ENCODE measurements at regions not wholly inside any gene's neighbourhood (a gene's known extent, or its start where the extent isn't known, plus 50 kb on each side); places are given as distances from the start of the nearest gene placed in this dataset.

DNA sequence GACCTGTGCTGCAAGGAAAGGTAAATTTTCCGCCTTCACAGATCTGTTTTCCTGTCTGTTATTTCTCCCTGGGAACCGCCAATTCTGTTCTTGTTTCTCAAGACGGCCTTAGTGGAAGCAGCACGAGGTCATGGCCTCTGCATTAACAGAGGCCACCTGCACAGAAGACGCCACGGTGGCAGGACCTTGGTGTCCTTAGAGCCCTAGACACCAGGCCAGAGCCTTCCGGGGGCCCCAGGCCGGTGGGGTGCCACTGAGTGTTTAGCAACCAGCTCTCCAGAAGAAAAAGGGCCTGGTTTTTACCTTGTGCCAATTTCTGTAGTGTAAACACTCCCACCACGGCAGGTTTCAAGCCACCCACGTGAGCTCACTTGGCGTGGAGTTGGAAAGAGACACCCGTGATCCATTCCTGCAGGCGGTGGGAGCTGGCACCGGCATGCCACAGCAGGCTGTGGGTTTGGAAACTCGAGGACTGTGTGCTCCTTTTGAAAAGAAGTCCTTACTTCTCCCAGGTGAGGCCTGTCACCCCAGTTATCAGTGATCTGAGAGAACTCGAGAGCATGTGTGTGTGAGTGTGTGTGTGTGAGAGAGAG, 103.9 kb upstream of the HDAC4 start:
- TF ChIP-seq, protein P1, sequence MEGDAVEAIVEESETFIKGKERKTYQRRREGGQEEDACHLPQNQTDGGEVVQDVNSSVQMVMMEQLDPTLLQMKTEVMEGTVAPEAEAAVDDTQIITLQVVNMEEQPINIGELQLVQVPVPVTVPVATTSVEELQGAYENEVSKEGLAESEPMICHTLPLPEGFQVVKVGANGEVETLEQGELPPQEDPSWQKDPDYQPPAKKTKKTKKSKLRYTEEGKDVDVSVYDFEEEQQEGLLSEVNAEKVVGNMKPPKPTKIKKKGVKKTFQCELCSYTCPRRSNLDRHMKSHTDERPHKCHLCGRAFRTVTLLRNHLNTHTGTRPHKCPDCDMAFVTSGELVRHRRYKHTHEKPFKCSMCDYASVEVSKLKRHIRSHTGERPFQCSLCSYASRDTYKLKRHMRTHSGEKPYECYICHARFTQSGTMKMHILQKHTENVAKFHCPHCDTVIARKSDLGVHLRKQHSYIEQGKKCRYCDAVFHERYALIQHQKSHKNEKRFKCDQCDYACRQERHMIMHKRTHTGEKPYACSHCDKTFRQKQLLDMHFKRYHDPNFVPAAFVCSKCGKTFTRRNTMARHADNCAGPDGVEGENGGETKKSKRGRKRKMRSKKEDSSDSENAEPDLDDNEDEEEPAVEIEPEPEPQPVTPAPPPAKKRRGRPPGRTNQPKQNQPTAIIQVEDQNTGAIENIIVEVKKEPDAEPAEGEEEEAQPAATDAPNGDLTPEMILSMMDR (optimal IDR thresholded peaks at IDR 0.05 in 1 of 3, IDR thresholded peaks at IDR 0.05 in 1 of 3, conservative IDR thresholded peaks at IDR 0.05 in 1 of 3; ENCODE audit: extremely low read depth in 1 of 3, insufficient read depth in 2 of 3, low read length in 3 of 3) = no peak
- TF ChIP-seq EZH2 (IDR thresholded peaks at IDR 0.05; ENCODE audit: low read length) = no peak
- Histone ChIP-seq H3K27me3 (ENCODE audit: control insufficient read depth, extremely low read depth, insufficient read depth, low read length) (no peaks in the 10 kb centered on the region), H3K9me3 (ENCODE audit: control insufficient read depth, low read depth, low read length) (no peaks in the 10 kb centered on the region), H3K4me1 (ENCODE audit: control insufficient read depth, extremely low read depth, insufficient read depth, low read length) (no peaks in the 10 kb centered on the region), H2AFZ (ENCODE audit: control insufficient read depth, low read length) (no peak overlapping the region), H3K36me3 (ENCODE audit: control insufficient read depth in 2 of 2, extremely low read depth in 1 of 2, insufficient read depth in 2 of 2, low read length in 2 of 2) (no peaks in the 10 kb centered on the region), H3K9me1 (ENCODE audit: control insufficient read depth, extremely low read depth, insufficient read depth, low read length) (no peaks in the 10 kb centered on the region), H4K20me1 (ENCODE audit: control insufficient read depth, extremely low read depth, insufficient read depth, low read length) (no peaks in the 10 kb centered on the region), H3K4me2 (ENCODE audit: control insufficient read depth, extremely low read depth, insufficient read depth, low read depth, low read length) (no peak overlapping the region), H3K9ac (ENCODE audit: control insufficient read depth, extremely low read depth, insufficient read depth, low read length) (no peak overlapping the region), H3K79me2 (ENCODE audit: control insufficient read depth, insufficient read depth, low read length) (no peaks in the 10 kb centered on the region), H3K4me3 (ENCODE audit: control insufficient read depth in 2 of 3, extremely low read depth in 1 of 3, insufficient read depth in 2 of 3, low read depth in 1 of 3, low read length in 3 of 3) (no peak overlapping the region), H3K27ac (ENCODE audit: control insufficient read depth, insufficient read depth, low read length) (no peak overlapping the region)
- dilution Hi-C loops (cut with MboI; ENCODE audit: extremely low pct_ligation_motif_present, low sequenced_read_pairs) = no loop called here
- DNase-seq (ENCODE audit: low read depth, low spot score) (no peak), FAIRE-seq (no peak)

DNA sequence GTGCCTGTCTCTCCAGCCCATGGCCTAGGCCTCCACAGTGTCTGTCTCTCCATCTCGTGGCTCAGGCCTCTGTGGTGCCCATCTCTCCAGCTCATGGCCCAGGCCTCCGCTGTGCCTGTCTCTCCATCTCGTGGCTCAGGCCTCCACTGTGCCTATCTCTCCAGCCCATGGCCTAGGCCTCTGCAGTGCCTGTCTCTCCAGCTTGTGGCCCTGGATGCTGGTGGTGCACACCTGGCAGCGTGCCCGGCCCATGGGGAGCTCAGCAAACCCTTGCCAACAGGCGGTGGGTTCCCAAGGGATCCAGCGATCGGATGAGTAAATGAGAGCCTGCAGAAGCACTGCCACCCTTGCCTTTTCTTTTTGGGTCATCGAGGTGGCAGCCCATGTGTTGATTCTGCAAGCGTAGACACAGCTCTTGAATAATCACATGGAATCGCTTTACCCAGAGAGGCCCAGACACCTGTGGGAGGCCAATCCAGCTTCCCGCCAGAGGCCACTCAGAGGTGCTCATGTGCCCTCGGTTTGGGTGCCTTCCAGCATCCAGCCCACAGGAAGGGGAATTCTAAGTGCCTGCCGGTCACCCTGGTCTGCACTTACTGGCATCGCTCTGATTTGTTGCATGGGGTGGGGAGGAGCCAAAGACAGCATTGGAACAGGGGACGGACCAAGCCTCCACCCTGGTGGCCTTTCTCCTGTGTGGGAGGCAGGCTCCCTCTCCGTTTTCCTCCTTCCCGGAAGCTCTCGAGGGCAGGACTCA, 101.8 kb upstream of the HDAC4 start:
- FAIRE-seq = no peak
- no peak overlapping the region for H3K4me3 ChIP-seq (ENCODE audit: control insufficient read depth in 2 of 3, extremely low read depth in 1 of 3, insufficient read depth in 2 of 3, low read depth in 1 of 3, low read length in 3 of 3)
- dilution Hi-C loops (cut with MboI; ENCODE audit: extremely low pct_ligation_motif_present, low sequenced_read_pairs) = no loop called here

More for the DNA sequence above, 101.8 kb upstream of the HDAC4 start:
- Histone ChIP-seq H3K36me3 (ENCODE audit: control insufficient read depth in 2 of 2, extremely low read depth in 1 of 2, insufficient read depth in 2 of 2, low read length in 2 of 2) (no peaks in the 10 kb centered on the region), H3K9me1 (ENCODE audit: control insufficient read depth, extremely low read depth, insufficient read depth, low read length) (no peaks in the 10 kb centered on the region), H3K9me3 (ENCODE audit: control insufficient read depth, low read depth, low read length) (no peaks in the 10 kb centered on the region), H2AFZ (ENCODE audit: control insufficient read depth, low read length) (no peak overlapping the region), H3K27ac (ENCODE audit: control insufficient read depth, insufficient read depth, low read length) (no peak overlapping the region), H4K20me1 (ENCODE audit: control insufficient read depth, extremely low read depth, insufficient read depth, low read length) (no peaks in the 10 kb centered on the region), H3K4me2 (ENCODE audit: control insufficient read depth, extremely low read depth, insufficient read depth, low read depth, low read length) (no peak overlapping the region), H3K4me1 (ENCODE audit: control insufficient read depth, extremely low read depth, insufficient read depth, low read length) (no peaks in the 10 kb centered on the region), H3K27me3 (ENCODE audit: control insufficient read depth, extremely low read depth, insufficient read depth, low read length) (peaks cover 6% of the 10 kb centered on the region), H3K9ac (ENCODE audit: control insufficient read depth, extremely low read depth, insufficient read depth, low read length) (no peak overlapping the region), H3K79me2 (ENCODE audit: control insufficient read depth, insufficient read depth, low read length) (no peaks in the 10 kb centered on the region)
- no peak for TF ChIP-seq EZH2 (IDR thresholded peaks at IDR 0.05; ENCODE audit: low read length)
- TF ChIP-seq, protein P1 (optimal IDR thresholded peaks at IDR 0.05 in 1 of 3, IDR thresholded peaks at IDR 0.05 in 1 of 3, conservative IDR thresholded peaks at IDR 0.05 in 1 of 3; ENCODE audit: extremely low read depth in 1 of 3, insufficient read depth in 2 of 3, low read length in 3 of 3) = no peak
- DNase-seq (ENCODE audit: low read depth, low spot score) = no peak

Measured in keratinocyte (primary cell).